HepG2 (cell line): ENCODE measurements at regions not wholly inside any gene's neighbourhood (a gene's known extent, or its start where the extent isn't known, plus 50 kb on each side); places are given as distances from the start of the nearest gene placed in this dataset.

Experiments used
- ATAC-seq: fragments of 200-7000 bp; cut with Tn5 transposase; 3 replicates; pipeline ENCODE4 v1.9.1; 2020; ENCODE audit warnings: mild to moderate bottlenecking, moderate library complexity
- BruUV-seq: library from RNA; stranded (reverse); fragments of 400-500 nt; replicated peaks from 2 replicates; lab custom pipeline; 2021; lab: Mats Ljungman, UMichigan
- CTCF ChIA-PET: fragments of 300-600 bp; formaldehyde crosslinking; extraction: SDS; loops from one replicate; lab custom pipeline; 2021; ENCODE audit warnings: low total read pairs, inconsistent platforms, low intra/inter-chr PET ratio; lab: Yijun Ruan, JAX
- POLR2A ChIA-PET: fragments of 350-600 bp; sonication (Branson Sonifier 250); formaldehyde crosslinking; loops from one replicate; lab custom pipeline; 2020; ENCODE audit warnings: antibody characterized with exemption, inconsistent platforms; lab: Yijun Ruan, JAX
- DNase-seq: peaks from one replicate; pipeline ENCODE4 v3.0.0-alpha.2; 2015; ENCODE audit warnings: low spot score
- FAIRE-seq: peaks from 3 replicates; lab custom pipeline; 2011; peaks lifted over from hg19 to GRCh38; lab: Jason Lieb, UNC
- H2AFZ ChIP-seq: one replicate; pipeline ENCODE4 v1.6.1; 2011; ENCODE audit warnings: low read length, inconsistent platforms
- H3K27ac ChIP-seq: fragments of 300-600 bp; 3 replicates; pipeline ENCODE4 v1.8.0; 2011; ENCODE audit warnings: mixed run types, mild to moderate bottlenecking, mixed read lengths, low read length, inconsistent platforms; ENCODE audit not compliant: insufficient read depth; ENCODE audit errors: extremely low read length
- H3K27me3 ChIP-seq, 2 experiments: fragments of 200-600 bp in 1 of 2; 2 replicates in 1 of 2; 3 replicates in 1 of 2; pipeline versions ENCODE4 v1.6.0 to v1.8.0; 2011; ENCODE audit warnings: low read length in 2 of 2, mild to moderate bottlenecking in 2 of 2, moderate library complexity in 2 of 2, inconsistent platforms in 1 of 2; ENCODE audit not compliant: insufficient read depth in 2 of 2, control insufficient read depth in 1 of 2
- H3K36me3 ChIP-seq, 2 experiments: fragments of 200-600 bp in 1 of 2; replicated peaks in 1 of 2; 2 replicates in 1 of 2; 3 replicates in 1 of 2; pipeline versions ENCODE4 v1.5.1 to v1.8.0; 2011; ENCODE audit warnings: low read length in 2 of 2, inconsistent platforms in 1 of 2; ENCODE audit not compliant: insufficient read depth in 2 of 2, control insufficient read depth in 1 of 2
- H3K4me1 ChIP-seq: 2 replicates; pipeline ENCODE4 v1.5.1; 2012; ENCODE audit warnings: low read length, inconsistent platforms; ENCODE audit not compliant: insufficient read depth
- H3K4me2 ChIP-seq: 2 replicates; pipeline ENCODE4 v1.6.0; 2011; ENCODE audit warnings: low read depth, low read length, inconsistent platforms
- H3K4me3 ChIP-seq, 3 experiments: fragments of 200-600 bp in 1 of 3; sonication (generic), shearing (Covaris generic) in 1 of 3; replicated peaks in 1 of 3; 2 replicates each; pipeline ENCODE4 v1.5.1; 2011 to 2016; ENCODE audit warnings: low read length in 3 of 3, inconsistent platforms in 2 of 3, low read depth in 2 of 3, mild to moderate bottlenecking in 2 of 3, control low read depth in 1 of 3, mixed read lengths in 1 of 3; ENCODE audit not compliant: insufficient read depth in 1 of 3
- H3K79me2 ChIP-seq: one replicate; pipeline ENCODE4 v1.6.1; 2011; ENCODE audit warnings: low read length, inconsistent platforms; ENCODE audit not compliant: insufficient read depth
- H3K9ac ChIP-seq: 2 replicates; pipeline ENCODE4 v1.6.0; 2011; ENCODE audit warnings: mild to moderate bottlenecking, low read depth, low read length, inconsistent platforms; ENCODE audit not compliant: insufficient read depth
- H3K9me3 ChIP-seq: 2 replicates; pipeline ENCODE4 v1.5.1; 2012; ENCODE audit warnings: mild to moderate bottlenecking, low read length
- H4K20me1 ChIP-seq: 2 replicates; pipeline ENCODE4 v1.6.0; 2011; ENCODE audit warnings: inconsistent platforms, mild to moderate bottlenecking, low read length, moderate library complexity; ENCODE audit not compliant: insufficient read depth
- BORCS8-MEF2B ChIP-seq: sonication (generic); formaldehyde crosslinking; IDR thresholded peaks from 2 replicates; pipeline ENCODE4 v1.8.0; 2022; ENCODE audit warnings: mild to moderate bottlenecking, missing genetic modification reagents
- DMTF1 ChIP-seq: sonication (generic); formaldehyde crosslinking; IDR thresholded peaks from 2 replicates; pipeline ENCODE4 v1.4.0; 2020; ENCODE audit warnings: mild to moderate bottlenecking, missing genetic modification reagents
- GATA4 ChIP-seq: sonication (generic); IDR thresholded peaks from 2 replicates; pipeline ENCODE4 v1.6.1; 2016; ENCODE audit warnings: antibody characterized with exemption, low read depth, borderline replicate concordance
- HDAC1 ChIP-seq: sonication (generic); formaldehyde crosslinking; IDR thresholded peaks from 2 replicates; pipeline ENCODE4 v1.5.1; 2020; ENCODE audit warnings: mild to moderate bottlenecking, missing genetic modification reagents
- HNF1A ChIP-seq, 2 experiments: sonication (generic) in 1 of 2; formaldehyde crosslinking in 1 of 2; IDR thresholded peaks; 2 replicates each; pipeline versions ENCODE4 v1.4.0 to v1.6.1; 2016 to 2020; ENCODE audit warnings: borderline replicate concordance in 1 of 2, low read depth in 1 of 2, mild to moderate bottlenecking in 1 of 2, missing genetic modification reagents in 1 of 2
- IKZF4 ChIP-seq: sonication (generic); formaldehyde crosslinking; IDR thresholded peaks from 2 replicates; pipeline ENCODE4 v1.5.1; 2020; ENCODE audit warnings: borderline replicate concordance, mild to moderate bottlenecking, low read depth, missing genetic modification reagents; ENCODE audit errors: not compliant biosample characterization
- MATR3 ChIP-seq: sonication (generic); formaldehyde crosslinking; IDR thresholded peaks from 2 replicates; pipeline ENCODE4 v1.4.0; 2020; ENCODE audit warnings: missing genetic modification reagents
- NCOA1 ChIP-seq: sonication (generic); formaldehyde crosslinking; IDR thresholded peaks from 2 replicates; pipeline ENCODE4 v1.9.0; 2021; ENCODE audit warnings: missing genetic modification reagents
- NFE2 ChIP-seq: sonication (generic); formaldehyde crosslinking; IDR thresholded peaks from 2 replicates; pipeline ENCODE4 v1.4.0; 2020; ENCODE audit warnings: missing genetic modification reagents
- SRSF4 ChIP-seq: fragments of 200-400 bp; formaldehyde crosslinking; IDR thresholded peaks from one replicate; pipeline ENCODE4 v1.6.1; 2018; ENCODE audit warnings: mild to moderate bottlenecking, low read depth, low read length, moderate library complexity; ENCODE audit not compliant: poor library complexity, severe bottlenecking
- STAT6 ChIP-seq: sonication (generic); formaldehyde crosslinking; IDR thresholded peaks from 2 replicates; pipeline ENCODE4 v1.4.0; 2020; ENCODE audit warnings: missing genetic modification reagents, mild to moderate bottlenecking, borderline replicate concordance
- ZBTB42 ChIP-seq: sonication (generic); formaldehyde crosslinking; IDR thresholded peaks from 2 replicates; pipeline ENCODE4 v1.5.0; 2020; ENCODE audit warnings: mild to moderate bottlenecking, missing genetic modification reagents
- ZNF547 ChIP-seq: sonication (generic); formaldehyde crosslinking; IDR thresholded peaks from 2 replicates; pipeline ENCODE4 v1.5.1; 2020; ENCODE audit warnings: mild to moderate bottlenecking, missing genetic modification reagents
- ZSCAN9 ChIP-seq: IDR thresholded peaks from 2 replicates; pipeline ENCODE4 v1.6.1; 2016; ENCODE audit warnings: borderline replicate concordance
- WGBS: methylation state at CpG from one replicate; pipeline ENCODE4 v1.1.6; 2017; ENCODE audit warnings: low lambda C conversion rate; 5-methylcytosine and 5-hydroxymethylcytosine counted together
- in situ Hi-C: cut with HindIII; loops from 2 replicates; pipeline ENCODE4 v1.10.0; 2017; ENCODE audit warnings: low pct_unique_long_range_greater_than_20kb; ENCODE audit not compliant: extremely low pct_ligation_motif_present
- intact Hi-C: fragments of 100-400 bp; cut with micrococcal nuclease; formaldehyde crosslinking; loops from one replicate; pipeline ENCODE4 v1.10.0; 2022; ENCODE audit not compliant: unreplicated experiment

GRCh38 chr9:113741886-113742854 lies 133.9 kb upstream of the ZNF618 start:
- H3K79me2 ChIP-seq: no peaks in the 10 kb centered on the region
- no peak overlapping the region for H3K4me2 ChIP-seq
- H3K27me3 ChIP-seq: peaks cover 0 to 11% of the 10 kb centered on the region in 2 experiments; a peak in 3 of 5 replicates
- no peaks in the 10 kb centered on the region for H4K20me1 ChIP-seq
- no peak overlapping the region for H3K9ac ChIP-seq
- ChIA-PET POLR2A (no interaction called here), CTCF (no interaction called here)
- no peak overlapping the region for H3K27ac ChIP-seq
- intact Hi-C loops (no loop called here), in situ Hi-C loops (loop anchor here (25.0 kb wide), 1 partner anchor 295 kb away; no protein-coding TSS in a partner anchor)
- H3K4me1 ChIP-seq: no peaks in the 10 kb centered on the region
- 44% methylated on average over 12 of the region's 12 CpGs for WGBS
- no peak overlapping the region for H3K4me3 ChIP-seq
- no peaks in the 10 kb centered on the region for H3K9me3 ChIP-seq
- DNase-seq (no peak), ATAC-seq (no peak), FAIRE-seq (no peak)
- BruUV-seq: no TSS peak
- H3K36me3 ChIP-seq: no peaks in the 10 kb centered on the region
- no peak overlapping the region for H2AFZ ChIP-seq
- TF ChIP-seq IKZF4 (CRISPR knock-in tag): no peak
- no peak for TF ChIP-seq STAT6 (CRISPR knock-in tag)
- TF ChIP-seq ZBTB42: no peak
- no peak for TF ChIP-seq ZSCAN9
- no peak for TF ChIP-seq GATA4
- TF ChIP-seq ZNF547 (CRISPR knock-in tag): no peak
- TF ChIP-seq HDAC1: no peak
- TF ChIP-seq HNF1A (IDR thresholded peaks at IDR 0.05; ENCODE audit: low read depth): no peak
- no peak for TF ChIP-seq HNF1A (CRISPR knock-in tag; IDR thresholded peaks at IDR 0.05; ENCODE audit: borderline replicate concordance)
- TF ChIP-seq NFE2 (CRISPR knock-in tag): no peak
- no peak for TF ChIP-seq NCOA1 (CRISPR knock-in tag)
- TF ChIP-seq SRSF4: no peak
- TF ChIP-seq MATR3 (CRISPR knock-in tag): no peak
- no peak for TF ChIP-seq BORCS8-MEF2B
- TF ChIP-seq DMTF1: no peak
